Fibroblast of mammary gland (primary cell): ENCODE measurements at regions not wholly inside any gene's neighbourhood (a gene's known extent, or its start where the extent isn't known, plus 50 kb on each side); places are given as distances from the start of the nearest gene placed in this dataset.

Source experiments
- DNase-seq: peaks from one replicate; pipeline ENCODE4 v3.0.0-alpha.2; 2010; ENCODE audit warnings: low read depth
- H3K4me3 ChIP-seq: 2 replicates; pipeline ENCODE4 v1.5.1; 2011; ENCODE audit warnings: low read depth, mild to moderate bottlenecking, low read length, moderate library complexity; ENCODE audit not compliant: control insufficient read depth
- TF ChIP-seq, protein P1 (sequence below): conservative IDR thresholded peaks from 2 replicates; pipeline ENCODE4 v1.5.1; 2011; ENCODE audit warnings: low read depth, low read length, inconsistent platforms; ENCODE audit not compliant: control insufficient read depth, insufficient read depth

DNA sequence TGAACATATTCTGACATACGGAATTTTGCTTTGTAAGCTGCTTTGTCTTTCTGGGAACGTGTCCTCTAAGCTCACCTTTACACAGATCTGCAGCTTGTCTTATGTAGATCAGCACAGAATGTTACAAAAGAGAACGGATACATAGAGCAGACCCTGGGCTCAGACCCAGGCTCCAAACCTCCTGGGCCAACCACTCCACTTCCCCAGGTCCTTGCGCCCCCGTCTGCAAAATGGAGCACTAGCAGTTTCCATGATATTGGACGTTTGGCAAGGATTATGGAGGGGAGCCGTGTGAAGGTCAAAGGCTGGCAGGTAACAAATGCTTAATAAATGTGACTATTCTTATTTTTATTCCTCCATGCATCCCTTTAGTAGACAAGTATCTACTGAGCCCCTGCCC, 358.4 kb downstream of the CTTN start:
- no peak for DNase-seq
- TF ChIP-seq, protein P1, sequence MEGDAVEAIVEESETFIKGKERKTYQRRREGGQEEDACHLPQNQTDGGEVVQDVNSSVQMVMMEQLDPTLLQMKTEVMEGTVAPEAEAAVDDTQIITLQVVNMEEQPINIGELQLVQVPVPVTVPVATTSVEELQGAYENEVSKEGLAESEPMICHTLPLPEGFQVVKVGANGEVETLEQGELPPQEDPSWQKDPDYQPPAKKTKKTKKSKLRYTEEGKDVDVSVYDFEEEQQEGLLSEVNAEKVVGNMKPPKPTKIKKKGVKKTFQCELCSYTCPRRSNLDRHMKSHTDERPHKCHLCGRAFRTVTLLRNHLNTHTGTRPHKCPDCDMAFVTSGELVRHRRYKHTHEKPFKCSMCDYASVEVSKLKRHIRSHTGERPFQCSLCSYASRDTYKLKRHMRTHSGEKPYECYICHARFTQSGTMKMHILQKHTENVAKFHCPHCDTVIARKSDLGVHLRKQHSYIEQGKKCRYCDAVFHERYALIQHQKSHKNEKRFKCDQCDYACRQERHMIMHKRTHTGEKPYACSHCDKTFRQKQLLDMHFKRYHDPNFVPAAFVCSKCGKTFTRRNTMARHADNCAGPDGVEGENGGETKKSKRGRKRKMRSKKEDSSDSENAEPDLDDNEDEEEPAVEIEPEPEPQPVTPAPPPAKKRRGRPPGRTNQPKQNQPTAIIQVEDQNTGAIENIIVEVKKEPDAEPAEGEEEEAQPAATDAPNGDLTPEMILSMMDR = no peak
- H3K4me3 ChIP-seq = no peak overlapping the region

DNA sequence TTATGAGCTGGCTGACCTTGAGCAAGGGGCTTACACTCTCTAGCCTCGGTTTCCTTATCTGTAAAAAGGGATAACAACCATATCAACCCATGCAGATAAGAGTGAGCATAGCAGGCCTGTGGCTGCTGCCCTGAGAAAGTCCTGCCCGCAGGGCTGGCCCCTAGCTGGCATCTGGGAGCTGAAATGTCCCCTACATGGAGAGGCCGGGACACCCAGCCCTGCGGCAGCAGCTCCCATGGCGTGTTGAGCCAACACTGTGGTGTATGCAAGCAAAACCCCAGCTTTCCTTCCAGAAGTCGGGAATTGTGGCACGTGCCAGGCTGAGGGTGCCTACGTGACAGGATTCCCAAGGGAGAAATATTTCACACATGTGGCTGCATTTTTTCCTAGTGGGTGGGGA, 358.9 kb downstream of the CTTN start:
- no peak for DNase-seq
- TF ChIP-seq, protein P1 = no peak
- no peak overlapping the region for H3K4me3 ChIP-seq

DNA sequence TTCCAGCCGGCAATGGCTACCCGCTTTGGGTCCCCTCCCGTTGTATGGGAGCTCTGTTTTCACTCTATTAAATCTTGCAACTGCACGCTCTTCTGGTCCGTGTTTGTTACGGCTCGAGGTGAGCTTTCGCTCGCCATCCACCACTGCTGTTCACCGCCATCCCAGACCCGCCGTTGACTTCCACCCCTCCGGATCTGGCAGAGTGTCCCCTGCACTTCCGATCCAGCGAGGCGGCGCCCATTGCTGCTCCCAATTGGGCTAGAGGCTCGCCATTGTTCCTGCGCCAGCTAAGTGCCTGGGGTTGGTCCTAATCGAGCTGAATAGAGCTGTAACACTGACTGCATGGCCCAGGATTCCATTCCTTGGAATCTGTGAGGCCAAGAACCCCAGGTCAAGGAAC, 359.9 kb downstream of the CTTN start:
- TF ChIP-seq, protein P1 = no peak
- no peak overlapping the region for H3K4me3 ChIP-seq
- no peak for DNase-seq

DNA sequence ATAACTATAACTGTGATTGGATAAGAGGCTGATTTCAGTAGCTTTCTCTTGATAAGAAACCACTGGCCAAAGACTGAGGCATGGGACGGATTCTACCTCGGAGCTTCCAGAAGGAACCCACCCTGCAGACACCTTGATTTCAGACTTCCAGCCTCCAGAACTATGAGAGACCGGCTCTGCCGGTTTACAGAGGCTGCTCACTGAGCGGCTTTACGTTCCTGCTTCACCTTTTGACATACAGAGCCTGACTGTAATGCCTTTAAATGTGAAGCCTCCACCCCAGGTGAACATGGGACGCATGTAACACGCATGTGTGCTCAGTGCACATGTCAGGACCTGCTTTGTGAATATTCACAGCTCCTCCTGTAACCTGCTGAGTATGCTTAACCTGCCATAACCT, 361.5 kb downstream of the CTTN start:
- no peak for DNase-seq
- TF ChIP-seq, protein P1 = no peak
- no peak overlapping the region for H3K4me3 ChIP-seq

DNA sequence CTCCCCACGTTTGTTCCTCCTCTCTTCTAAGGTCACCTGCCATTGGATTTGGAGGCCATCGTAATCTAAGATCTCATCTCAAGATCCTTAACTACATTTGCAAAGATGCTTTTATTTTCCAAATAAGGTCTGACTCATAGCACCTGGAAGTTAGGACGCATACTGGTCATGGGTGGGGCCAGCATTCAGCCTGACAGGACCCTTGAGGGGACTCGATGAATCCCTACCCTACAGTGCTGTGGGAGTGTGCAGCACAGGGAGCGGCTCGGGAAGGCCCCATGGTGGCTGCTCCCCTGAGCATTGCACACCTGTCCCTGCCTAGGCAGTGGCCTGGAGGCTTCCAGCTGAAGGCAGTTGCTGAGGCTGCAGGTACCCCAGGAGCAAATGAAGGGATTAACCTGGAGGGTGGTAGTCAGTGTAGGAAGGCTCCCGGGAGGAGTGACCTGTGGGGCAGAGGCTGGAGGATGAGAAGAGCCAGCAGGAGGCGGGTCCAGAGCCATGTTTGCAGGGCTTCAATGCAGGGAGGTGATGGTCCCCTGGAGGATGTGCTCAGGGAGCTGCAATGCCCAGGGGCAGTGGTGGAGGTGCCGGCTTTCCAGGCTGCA, 362.2 kb downstream of the CTTN start:
- no peak overlapping the region for H3K4me3 ChIP-seq
- DNase-seq = no peak
- TF ChIP-seq, protein P1 = no peak

DNA sequence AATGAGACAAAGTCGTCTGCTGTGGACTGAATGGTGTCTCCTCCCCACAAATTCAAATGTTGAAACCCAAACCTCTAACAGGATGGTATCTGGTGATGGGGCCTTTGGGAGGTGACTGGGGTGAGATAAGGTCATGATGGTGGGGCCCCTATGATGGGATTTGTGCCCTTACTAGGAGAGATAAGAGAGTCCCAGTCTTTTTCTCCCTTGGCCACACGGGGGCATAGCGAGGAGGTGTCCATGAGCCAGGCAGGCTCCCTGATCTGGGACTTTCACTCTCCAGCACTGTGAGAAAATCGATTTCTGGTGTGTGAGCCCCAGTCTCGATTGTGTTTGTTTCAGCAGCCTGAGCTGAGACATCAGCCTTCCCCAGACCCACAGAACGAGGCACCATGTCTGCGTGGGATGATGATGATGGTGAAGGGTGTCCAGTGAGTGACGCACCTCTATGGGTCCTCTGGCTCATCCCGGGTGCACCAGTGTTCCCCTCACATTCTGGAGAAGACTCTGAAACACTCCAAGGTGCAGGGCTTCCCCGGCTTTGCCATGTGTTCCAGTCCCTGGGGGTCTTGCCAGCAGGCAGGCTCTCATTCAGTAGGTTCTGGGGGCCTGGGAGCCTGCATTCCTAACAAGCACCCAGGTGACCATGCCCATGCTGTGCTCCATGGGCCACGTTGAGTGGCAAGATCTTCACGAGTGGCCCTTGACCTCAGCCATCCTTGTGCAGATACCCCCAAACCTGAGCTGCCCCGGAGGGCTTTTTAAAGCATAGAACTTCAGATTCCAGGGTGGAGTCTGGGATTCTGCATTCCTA, 363.0 kb downstream of the CTTN start:
- no peak for DNase-seq
- TF ChIP-seq, protein P1 = peak; percentile 1
- H3K4me3 ChIP-seq = no peak overlapping the region
